T-cell (primary cell): ENCODE measurements at regions not wholly inside any gene's neighbourhood (a gene's known extent, or its start where the extent isn't known, plus 50 kb on each side); places are given as distances from the start of the nearest gene placed in this dataset.

Experiments used
- ATAC-seq, 4 experiments: fragments of 200-7000 bp in 3 of 4; fragments of 150-1000 bp in 1 of 4; cut with Tn5 transposase; replicated peaks in 1 of 4; 1 replicate in 3 of 4; 2 replicates in 1 of 4; pipeline ENCODE4 v1.10.0; 2021; ENCODE audit warnings: moderate library complexity in 3 of 4, mild to moderate bottlenecking in 2 of 4, moderate number of reproducible peaks in 1 of 4
- CTCF ChIA-PET, 2 donors: fragments of 300-600 bp; sonication (Branson Sonifier 250); formaldehyde crosslinking; loops; one replicate each; lab custom pipeline; 2022; ENCODE audit warnings: antibody characterized with exemption in 2 of 2; lab: Charles Lee
- POLR2A ChIA-PET, 2 donors: fragments of 300-600 bp; sonication (Branson Sonifier 250); formaldehyde crosslinking; loops; one replicate each; lab custom pipeline; 2022; ENCODE audit warnings: antibody characterized with exemption in 2 of 2; lab: Charles Lee
- DNase-seq, 35 experiments: peaks; one replicate each; pipeline versions ENCODE4 v3.0.0 to v3.0.0-alpha.2; 2013 to 2023
- H3K27ac ChIP-seq: one replicate; pipeline ENCODE4 v1.5.1; 2013; ENCODE audit warnings: low read length
- H3K27me3 ChIP-seq, 2 experiments: replicated peaks in 1 of 2; 1 replicate in 1 of 2; 2 replicates in 1 of 2; pipeline versions ENCODE4 v1.6.1 to v1.7.0; 2013; ENCODE audit warnings: low read length in 1 of 2, mixed read lengths in 1 of 2; ENCODE audit not compliant: control insufficient read depth in 2 of 2, insufficient read depth in 2 of 2; ENCODE audit errors: extremely low read depth in 1 of 2
- H3K36me3 ChIP-seq, 2 donors: 1 replicate in 1 of 2; 2 replicates in 1 of 2; pipeline versions ENCODE4 v1.6.1 to v1.7.0; 2013; ENCODE audit warnings: low read length in 1 of 2; ENCODE audit not compliant: control insufficient read depth in 2 of 2, insufficient read depth in 1 of 2; ENCODE audit errors: extremely low read depth in 1 of 2
- H3K4me1 ChIP-seq, 2 experiments: 1 replicate in 1 of 2; 2 replicates in 1 of 2; pipeline versions ENCODE4 v1.6.1 to v1.7.0; 2013; ENCODE audit warnings: low read length in 2 of 2, mixed read lengths in 1 of 2; ENCODE audit not compliant: insufficient read depth in 2 of 2, control insufficient read depth in 1 of 2; ENCODE audit errors: extremely low read depth in 1 of 2
- H3K4me3 ChIP-seq, 2 donors: 1 replicate in 1 of 2; 2 replicates in 1 of 2; pipeline versions ENCODE4 v1.5.1 to v1.7.0; 2013; ENCODE audit warnings: mild to moderate bottlenecking in 2 of 2, low read length in 1 of 2, moderate library complexity in 1 of 2; ENCODE audit not compliant: control insufficient read depth in 1 of 2; ENCODE audit errors: extremely low read depth in 1 of 2
- H3K9me3 ChIP-seq: 2 replicates; pipeline ENCODE4 v1.7.0; 2013
- H3K27ac Mint-ChIP-seq, 2 donors: one replicate each; pipeline ENCODE4 v1.8.0; 2020 to 2021; ENCODE audit warnings: mild to moderate bottlenecking in 2 of 2, mixed read lengths in 2 of 2
- H3K27me3 Mint-ChIP-seq, 2 donors: one replicate each; pipeline ENCODE4 v1.8.0; 2021 to 2022; ENCODE audit warnings: mixed read lengths in 2 of 2
- H3K36me3 Mint-ChIP-seq: one replicate; pipeline ENCODE4 v1.8.0; 2021; ENCODE audit warnings: mixed read lengths
- H3K4me1 Mint-ChIP-seq, 3 donors: one replicate each; pipeline ENCODE4 v1.8.0; 2020 to 2022; ENCODE audit warnings: mixed read lengths in 3 of 3, mild to moderate bottlenecking in 1 of 3
- H3K4me3 Mint-ChIP-seq, 3 donors: one replicate each; pipeline ENCODE4 v1.8.0; 2020 to 2022; ENCODE audit warnings: mild to moderate bottlenecking in 3 of 3, mixed read lengths in 3 of 3, moderate library complexity in 3 of 3
- H3K9me3 Mint-ChIP-seq, 3 donors: one replicate each; pipeline ENCODE4 v1.8.0; 2020 to 2022; ENCODE audit warnings: mixed read lengths in 3 of 3
- WGBS: methylation state at CpG from one replicate; pipeline ENCODE4 v1.1.5; 2013; ENCODE audit warnings: missing lambda C conversion rate; ENCODE audit not compliant: insufficient coverage; 5-methylcytosine and 5-hydroxymethylcytosine counted together

DNA sequence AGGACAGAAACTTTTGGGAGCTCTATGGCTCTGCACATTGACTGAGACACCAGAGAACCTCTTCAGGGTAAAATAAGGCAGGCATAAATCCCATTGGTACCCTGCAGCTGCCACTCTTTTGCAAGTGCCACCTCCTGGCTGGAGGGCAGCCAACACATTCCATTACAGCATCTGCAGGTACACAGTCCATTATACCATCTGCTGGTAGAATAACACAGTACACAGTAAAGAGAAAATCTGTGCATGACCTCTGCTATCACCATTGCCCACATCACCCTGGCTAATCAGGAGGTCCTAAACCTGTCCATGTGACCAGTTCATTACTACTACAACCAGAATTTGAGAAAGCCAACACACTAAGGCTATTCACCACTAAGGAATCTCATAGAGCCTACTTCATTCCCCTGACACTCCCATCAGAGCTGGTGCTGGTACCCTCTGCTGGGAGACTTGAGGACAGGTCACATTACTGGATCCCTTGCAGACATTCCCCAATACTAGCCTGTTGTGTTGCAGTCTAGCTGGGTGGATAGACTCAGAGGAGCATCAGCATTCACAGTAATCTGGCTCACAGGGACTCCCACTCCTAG is 176.2 kb upstream of the TACR3 start:
- no peak overlapping the region for H3K27ac ChIP-seq
- Mint-ChIP-seq H3K27me3 (no peaks in the 10 kb centered on the region), H3K4me3 (no peak overlapping the region)

DNA sequence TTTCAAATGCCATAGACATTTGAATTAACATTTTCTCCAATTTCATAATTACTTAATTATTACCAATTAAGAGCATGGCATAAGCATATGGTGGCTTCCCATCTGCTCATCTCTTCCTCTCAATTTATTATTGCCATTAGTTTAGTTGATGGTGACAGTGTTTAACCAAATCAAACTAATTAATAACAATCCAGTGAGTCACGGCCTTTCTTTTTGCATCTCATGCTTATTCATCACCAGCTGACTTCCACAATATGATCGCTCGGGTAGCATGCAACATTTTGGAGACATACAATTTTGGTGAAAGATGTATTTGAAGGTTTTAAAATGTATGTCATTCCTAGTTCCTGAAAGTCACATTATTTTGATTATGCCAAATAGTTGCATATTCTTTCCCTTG is 172.8 kb upstream of the TACR3 start:
- Histone ChIP-seq H3K9me3 (no peaks in the 10 kb centered on the region), H3K4me3 (no peak overlapping the region), H3K36me3 (no peaks in the 10 kb centered on the region), H3K27me3 (no peaks in the 10 kb centered on the region), H3K27ac (no peak overlapping the region), H3K4me1 (no peaks in the 10 kb centered on the region)
- H3K36me3 Mint-ChIP-seq, result no peaks in the 10 kb centered on the region
- H3K4me1 Mint-ChIP-seq, result no peaks in the 10 kb centered on the region
- H3K9me3 Mint-ChIP-seq, result peaks cover 0 to 3% (median 0%) of the 10 kb centered on the region in 3 donors
- no peak overlapping the region for H3K4me3 Mint-ChIP-seq
- ChIA-PET POLR2A (interaction anchor here in 1 of 2 donors (0.8 kb wide), 1 partner anchor 35 kb away, joined by 3 read pairs; no protein-coding TSS in a partner anchor), CTCF (no interaction called here)
- ATAC-seq (no peak), DNase-seq (no peak)
- no peaks in the 10 kb centered on the region for H3K27me3 Mint-ChIP-seq
- no peak overlapping the region for H3K27ac Mint-ChIP-seq
- no CpG with 5 or more reads among the region's 3 CpGs for WGBS

More for the DNA sequence above, 176.2 kb upstream of the TACR3 start:
- Histone ChIP-seq H3K4me1 (no peaks in the 10 kb centered on the region), H3K27me3 (no peaks in the 10 kb centered on the region), H3K36me3 (no peaks in the 10 kb centered on the region), H3K9me3 (no peaks in the 10 kb centered on the region), H3K4me3 (no peak overlapping the region)
- peaks cover 0 to 10% (median 5%) of the 10 kb centered on the region in 3 donors for H3K9me3 Mint-ChIP-seq
- ChIA-PET POLR2A (no interaction called here), CTCF (no interaction called here)
- no peak for DNase-seq
- H3K4me1 Mint-ChIP-seq, result no peaks in the 10 kb centered on the region
- H3K36me3 Mint-ChIP-seq, result no peaks in the 10 kb centered on the region
- no peak overlapping the region for H3K27ac Mint-ChIP-seq
- no peak for ATAC-seq

DNA sequence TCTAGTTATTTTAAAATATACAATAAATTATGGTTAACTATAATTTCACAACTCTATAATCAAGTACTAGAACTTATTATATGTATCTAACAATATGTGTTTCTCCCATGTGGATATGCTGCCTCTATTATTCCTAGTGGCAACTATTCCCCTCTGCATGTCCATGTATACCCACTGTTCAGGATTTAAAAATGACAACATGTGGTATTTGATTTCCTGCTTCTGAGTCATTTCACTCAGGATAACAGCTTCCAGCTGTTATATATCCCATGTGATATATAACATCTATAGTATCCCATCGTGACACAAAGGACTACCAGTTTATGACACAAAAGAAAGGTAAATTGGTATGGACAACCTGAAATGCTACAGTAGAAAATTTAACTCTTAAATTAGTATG is 167.4 kb upstream of the TACR3 start:
- CTCF ChIA-PET, result no interaction called here
- DNase-seq (no peak), ATAC-seq (no peak)
- Histone ChIP-seq H3K27ac (no peak overlapping the region), H3K4me3 (no peak overlapping the region), H3K36me3 (no peaks in the 10 kb centered on the region), H3K9me3 (no peaks in the 10 kb centered on the region), H3K4me1 (no peaks in the 10 kb centered on the region), H3K27me3 (no peaks in the 10 kb centered on the region)
- Mint-ChIP-seq H3K4me1 (no peaks in the 10 kb centered on the region), H3K9me3 (no peaks in the 10 kb centered on the region), H3K27me3 (no peaks in the 10 kb centered on the region), H3K4me3 (no peak overlapping the region), H3K27ac (no peak overlapping the region), H3K36me3 (no peaks in the 10 kb centered on the region)
- POLR2A ChIA-PET, result no interaction called here
- no CpG with 5 or more reads among the region's 1 CpG for WGBS

DNA sequence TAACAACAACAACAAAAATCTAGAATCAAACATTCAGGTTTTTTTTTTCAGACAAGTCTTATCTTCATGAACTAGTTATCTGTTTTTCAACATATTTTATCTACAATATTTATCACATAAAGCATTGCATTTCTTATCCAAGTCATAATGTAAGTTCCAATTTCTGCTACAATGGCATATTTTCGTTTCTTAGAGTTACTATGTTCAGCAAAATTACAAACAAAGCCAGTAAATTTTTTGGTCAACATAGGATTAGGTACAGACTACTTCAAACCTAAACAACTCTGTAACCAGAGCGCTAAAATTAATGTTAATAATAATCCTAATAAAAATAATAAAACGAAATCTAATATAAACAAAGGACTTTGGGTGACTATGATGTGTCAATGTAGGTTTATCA is 165.4 kb upstream of the TACR3 start:
- H3K4me1 ChIP-seq, result no peaks in the 10 kb centered on the region
- ATAC-seq, result no peak
- CTCF ChIA-PET, result no interaction called here
- POLR2A ChIA-PET, result interaction anchor here in 1 of 2 donors (0.7 kb wide), 1 partner anchor 9 kb away, joined by 3 read pairs; no protein-coding TSS in a partner anchor
- DNase-seq, result no peak
- no peak overlapping the region for H3K27ac ChIP-seq
- Mint-ChIP-seq H3K36me3 (no peaks in the 10 kb centered on the region), H3K27ac (no peak overlapping the region), H3K4me1 (no peaks in the 10 kb centered on the region), H3K4me3 (no peak overlapping the region), H3K27me3 (no peaks in the 10 kb centered on the region), H3K9me3 (no peaks in the 10 kb centered on the region)
- H3K36me3 ChIP-seq, result no peaks in the 10 kb centered on the region
- H3K27me3 ChIP-seq, result no peaks in the 10 kb centered on the region
- no peak overlapping the region for H3K4me3 ChIP-seq
- H3K9me3 ChIP-seq, result no peaks in the 10 kb centered on the region
- no CpG with 5 or more reads among the region's 3 CpGs for WGBS

DNA sequence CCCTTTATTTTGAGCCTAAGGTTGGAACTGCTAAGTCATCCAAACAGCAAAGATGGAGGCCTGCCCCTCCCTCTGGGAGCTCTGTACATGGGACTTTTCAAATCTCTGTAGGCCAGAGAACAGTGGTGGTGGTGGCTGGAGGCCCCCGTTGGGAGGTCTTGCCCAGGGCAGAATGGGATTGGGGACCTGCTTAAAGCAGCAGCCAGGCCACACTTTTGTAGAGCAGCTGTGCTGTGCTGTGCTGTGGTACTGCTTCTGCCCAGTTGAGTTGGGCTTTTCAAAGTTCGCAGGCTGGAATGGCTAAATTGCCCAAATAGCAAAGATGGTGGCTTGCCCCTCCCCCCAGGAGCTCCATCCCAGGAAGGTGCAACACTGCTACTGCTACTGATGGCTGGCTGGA is 147.5 kb upstream of the TACR3 start:
- H3K27me3 ChIP-seq, result no peaks in the 10 kb centered on the region
- POLR2A ChIA-PET, result no interaction called here
- Mint-ChIP-seq H3K27ac (no peak overlapping the region), H3K4me1 (no peaks in the 10 kb centered on the region), H3K27me3 (no peaks in the 10 kb centered on the region), H3K9me3 (peaks cover 4 to 16% (median 8%) of the 10 kb centered on the region in 3 donors), H3K4me3 (no peak overlapping the region), H3K36me3 (no peaks in the 10 kb centered on the region)
- H3K27ac ChIP-seq, result no peak overlapping the region
- ATAC-seq (no peak), DNase-seq (no peak)
- H3K9me3 ChIP-seq, result no peaks in the 10 kb centered on the region
- no peak overlapping the region for H3K4me3 ChIP-seq
- CTCF ChIA-PET, result no interaction called here
- H3K4me1 ChIP-seq, result no peaks in the 10 kb centered on the region
- 90% methylated on average over 1 of the region's 2 CpGs for WGBS
- H3K36me3 ChIP-seq, result no peaks in the 10 kb centered on the region

DNA sequence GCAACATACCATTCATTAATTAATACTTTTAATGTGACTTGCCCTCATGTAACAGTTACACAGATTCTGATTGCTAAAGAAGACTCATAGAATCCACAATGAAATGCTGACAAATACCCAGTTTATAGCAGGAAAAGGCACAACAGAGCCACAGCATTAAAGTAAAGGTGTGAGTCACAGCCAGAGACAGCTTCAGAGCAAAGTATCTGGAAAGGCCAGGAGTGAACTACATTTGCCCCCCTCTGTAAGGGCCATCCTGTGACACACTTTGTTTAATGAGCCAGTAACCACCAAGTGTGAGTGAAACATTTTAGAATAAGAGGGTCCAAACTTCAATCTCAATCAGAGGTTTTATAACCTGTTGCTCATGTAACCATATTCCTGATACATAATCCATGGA is 133.8 kb upstream of the TACR3 start:
- no peaks in the 10 kb centered on the region for H3K4me1 ChIP-seq
- H3K4me3 Mint-ChIP-seq, result no peak overlapping the region
- H3K27me3 ChIP-seq, result no peaks in the 10 kb centered on the region
- no peak overlapping the region for H3K27ac ChIP-seq
- H3K4me1 Mint-ChIP-seq, result no peaks in the 10 kb centered on the region
- H3K9me3 ChIP-seq, result no peaks in the 10 kb centered on the region
- H3K27me3 Mint-ChIP-seq, result no peaks in the 10 kb centered on the region
- H3K9me3 Mint-ChIP-seq, result peaks cover 3 to 21% (median 12%) of the 10 kb centered on the region in 3 donors
- no peaks in the 10 kb centered on the region for H3K36me3 ChIP-seq
- CTCF ChIA-PET, result no interaction called here
- POLR2A ChIA-PET, result no interaction called here
- no peak overlapping the region for H3K27ac Mint-ChIP-seq
- ATAC-seq (no peak), DNase-seq (no peak)
- no peak overlapping the region for H3K4me3 ChIP-seq
- no peaks in the 10 kb centered on the region for H3K36me3 Mint-ChIP-seq

DNA sequence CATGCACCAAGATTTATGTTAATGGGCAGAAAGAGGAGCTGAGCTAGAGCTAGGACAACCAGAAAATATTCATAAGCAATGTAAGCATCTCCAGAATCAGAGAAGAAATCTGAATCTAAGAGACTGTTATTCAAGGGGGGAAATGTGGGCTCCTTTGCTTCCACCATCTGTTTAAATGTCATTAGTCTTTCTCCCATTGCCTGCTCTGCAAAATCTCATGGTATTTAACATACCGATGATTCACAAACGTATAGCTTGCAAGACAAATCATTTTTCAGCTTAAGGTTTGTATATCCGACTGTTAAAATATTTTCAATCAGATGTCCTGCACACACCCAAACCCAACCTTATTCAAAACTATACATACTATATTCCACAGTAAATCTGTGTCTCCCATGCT is 133.4 kb upstream of the TACR3 start:
- no peaks in the 10 kb centered on the region for H3K9me3 ChIP-seq
- Mint-ChIP-seq H3K9me3 (peaks cover 3 to 21% (median 14%) of the 10 kb centered on the region in 3 donors), H3K4me3 (no peak overlapping the region), H3K27ac (no peak overlapping the region), H3K27me3 (no peaks in the 10 kb centered on the region), H3K4me1 (no peaks in the 10 kb centered on the region), H3K36me3 (no peaks in the 10 kb centered on the region)
- DNase-seq (no peak), ATAC-seq (no peak)
- ChIA-PET POLR2A (no interaction called here), CTCF (no interaction called here)
- no peak overlapping the region for H3K27ac ChIP-seq
- no peaks in the 10 kb centered on the region for H3K36me3 ChIP-seq
- no peak overlapping the region for H3K4me3 ChIP-seq
- WGBS, result 77% methylated on average over 3 of the region's 3 CpGs
- H3K4me1 ChIP-seq, result no peaks in the 10 kb centered on the region
- no peaks in the 10 kb centered on the region for H3K27me3 ChIP-seq
